DOHH2 (cell line): ENCODE measurements at regions not wholly inside any gene's neighbourhood (a gene's known extent, or its start where the extent isn't known, plus 50 kb on each side); places are given as distances from the start of the nearest gene placed in this dataset.

ENCODE experiments used
- H3F3A ChIP-seq: fragments of 200-600 bp; sonication (generic), shearing (Covaris generic); 2 replicates; pipeline ENCODE4 v1.6.0; 2016; ENCODE audit warnings: antibody characterized with exemption, mild to moderate bottlenecking; ENCODE audit not compliant: control insufficient read depth, insufficient read depth
- H3K27ac ChIP-seq: fragments of 200-600 bp; sonication (generic); 2 replicates; pipeline ENCODE4 v1.5.1; 2014; ENCODE audit warnings: low read depth, mild to moderate bottlenecking, low read length, moderate library complexity
- H3K27me3 ChIP-seq: fragments of 200-600 bp; sonication (generic); 2 replicates; pipeline ENCODE4 v1.6.1; 2014; ENCODE audit warnings: mild to moderate bottlenecking, low read length, mixed read lengths; ENCODE audit not compliant: control insufficient read depth
- H3K36me3 ChIP-seq: fragments of 200-600 bp; sonication (generic); 2 replicates; pipeline ENCODE4 v1.6.1; 2014; ENCODE audit warnings: mild to moderate bottlenecking, low read length, moderate library complexity, mixed read lengths; ENCODE audit not compliant: control insufficient read depth
- H3K4me1 ChIP-seq: fragments of 200-600 bp; sonication (generic); 2 replicates; pipeline ENCODE4 v1.6.1; 2014; ENCODE audit warnings: mild to moderate bottlenecking, low read length, mixed read lengths; ENCODE audit not compliant: control insufficient read depth
- H3K4me2 ChIP-seq: fragments of 200-600 bp; sonication (generic); 2 replicates; pipeline ENCODE4 v1.6.0; 2014; ENCODE audit warnings: mild to moderate bottlenecking, low read length, moderate library complexity
- H3K4me3 ChIP-seq: fragments of 200-600 bp; sonication (generic); 2 replicates; pipeline ENCODE4 v1.5.1; 2014; ENCODE audit warnings: mild to moderate bottlenecking, low read length, mixed read lengths
- H3K79me2 ChIP-seq: fragments of 200-600 bp; sonication (generic); 2 replicates; pipeline ENCODE4 v1.6.1; 2014; ENCODE audit warnings: mild to moderate bottlenecking, low read length, mixed read lengths; ENCODE audit not compliant: control insufficient read depth
- H3K9me2 ChIP-seq: fragments of 200-600 bp; sonication (generic); replicated peaks from 2 replicates; pipeline ENCODE4 v1.6.1; 2014; ENCODE audit warnings: mild to moderate bottlenecking, low read length, mixed read lengths; ENCODE audit not compliant: control insufficient read depth
- H3K9me3 ChIP-seq: fragments of 200-600 bp; sonication (generic); 2 replicates; pipeline ENCODE4 v1.6.1; 2014; ENCODE audit warnings: antibody characterized with exemption, low read length, mixed read lengths; ENCODE audit not compliant: control insufficient read depth, insufficient read depth
- H4K20me1 ChIP-seq: fragments of 200-600 bp; sonication (generic); 2 replicates; pipeline ENCODE4 v1.6.0; 2014; ENCODE audit warnings: low read depth, mild to moderate bottlenecking, antibody characterized with exemption, low read length, moderate library complexity; ENCODE audit not compliant: control insufficient read depth, insufficient read depth
- EZH2phosphoT487 ChIP-seq: fragments of 200-600 bp; sonication (generic); IDR thresholded peaks from 2 replicates; pipeline ENCODE4 v1.6.1; 2017; ENCODE audit warnings: borderline replicate concordance, mild to moderate bottlenecking, antibody characterized with exemption, low read length, moderate library complexity, mixed read lengths
- TF ChIP-seq, protein P1 (sequence below): fragments of 200-600 bp; sonication (generic); IDR thresholded peaks from one replicate; pipeline ENCODE4 v1.5.1; 2014; ENCODE audit warnings: antibody characterized with exemption, mild to moderate bottlenecking, low read depth, low read length; ENCODE audit not compliant: poor library complexity, severe bottlenecking

DNA sequence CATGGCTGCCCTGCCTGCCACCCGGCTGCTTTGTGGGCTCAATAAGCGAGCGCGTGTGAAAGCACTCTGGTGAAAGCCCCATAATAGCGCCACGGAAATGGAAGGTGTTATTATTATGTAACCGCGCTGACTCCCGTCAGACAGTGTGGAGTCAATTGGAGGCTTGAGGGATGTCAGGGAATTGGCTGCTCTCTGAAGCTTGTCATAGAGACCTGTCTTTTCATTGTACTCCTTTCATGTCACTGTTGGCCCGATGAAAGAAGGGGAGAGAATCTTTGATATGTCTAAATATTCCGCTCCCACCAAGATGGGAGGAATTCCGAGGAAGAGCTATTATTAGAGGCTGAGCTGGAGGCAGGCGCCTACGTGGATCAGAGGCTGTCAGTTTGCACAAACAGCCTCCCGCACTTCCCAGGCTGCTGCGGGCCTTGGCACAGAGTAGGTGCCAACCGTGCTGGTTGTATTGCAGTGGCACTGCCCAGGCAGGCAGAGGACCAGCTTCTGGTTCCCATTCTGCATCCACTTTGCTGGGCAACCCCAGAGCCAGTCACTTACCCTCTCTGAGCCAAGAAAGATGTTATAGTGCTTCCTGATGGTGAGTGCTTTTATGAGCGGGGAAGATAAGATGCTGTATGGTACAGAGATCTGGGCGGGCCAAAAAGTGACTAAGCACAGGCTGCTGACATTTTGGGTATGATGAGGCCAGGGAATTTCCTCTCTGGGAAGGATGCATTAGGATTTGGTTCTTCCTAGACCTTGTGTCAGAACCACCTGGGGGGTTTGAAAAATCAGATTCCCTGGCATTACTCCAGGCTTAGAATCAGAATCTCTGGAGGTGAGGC, 151.4 kb downstream of the RPS24 start:
- Histone ChIP-seq H3K4me3 (no peak overlapping the region), H3K79me2 (no peaks in the 10 kb centered on the region), H3K27ac (no peak overlapping the region), H3K4me2 (no peak overlapping the region), H4K20me1 (no peaks in the 10 kb centered on the region), H3F3A (no peaks in the 10 kb centered on the region), H3K36me3 (no peaks in the 10 kb centered on the region), H3K27me3 (no peaks in the 10 kb centered on the region), H3K9me3 (no peaks in the 10 kb centered on the region), H3K9me2 (no peaks in the 10 kb centered on the region), H3K4me1 (no peaks in the 10 kb centered on the region)
- no peak for TF ChIP-seq EZH2phosphoT487

DNA sequence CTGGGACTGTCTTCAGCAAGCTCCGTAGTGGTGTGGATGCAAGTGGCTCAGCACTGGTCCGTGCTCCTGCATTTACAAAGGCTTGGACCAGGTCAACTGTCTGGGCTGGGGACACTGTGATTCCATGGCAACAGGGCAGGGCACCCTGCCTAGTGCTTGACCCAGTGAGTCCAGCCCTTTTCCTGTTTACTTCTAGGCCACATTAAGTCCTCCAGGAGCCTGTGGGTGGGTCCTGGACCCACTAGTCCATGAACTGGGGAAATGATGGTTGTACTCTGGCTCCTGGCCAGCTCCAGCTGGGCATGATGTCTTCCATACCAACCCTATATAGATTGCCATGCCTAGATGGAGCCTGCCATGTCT, 152.0 kb downstream of the RPS24 start:
- Histone ChIP-seq H3K27me3 (no peaks in the 10 kb centered on the region), H3K9me2 (no peaks in the 10 kb centered on the region), H3F3A (no peaks in the 10 kb centered on the region), H3K36me3 (no peaks in the 10 kb centered on the region), H3K9me3 (no peaks in the 10 kb centered on the region), H3K4me3 (no peak overlapping the region), H3K4me1 (no peaks in the 10 kb centered on the region), H3K27ac (no peak overlapping the region), H4K20me1 (no peaks in the 10 kb centered on the region), H3K4me2 (no peak overlapping the region), H3K79me2 (no peaks in the 10 kb centered on the region)
- TF ChIP-seq, protein P1, sequence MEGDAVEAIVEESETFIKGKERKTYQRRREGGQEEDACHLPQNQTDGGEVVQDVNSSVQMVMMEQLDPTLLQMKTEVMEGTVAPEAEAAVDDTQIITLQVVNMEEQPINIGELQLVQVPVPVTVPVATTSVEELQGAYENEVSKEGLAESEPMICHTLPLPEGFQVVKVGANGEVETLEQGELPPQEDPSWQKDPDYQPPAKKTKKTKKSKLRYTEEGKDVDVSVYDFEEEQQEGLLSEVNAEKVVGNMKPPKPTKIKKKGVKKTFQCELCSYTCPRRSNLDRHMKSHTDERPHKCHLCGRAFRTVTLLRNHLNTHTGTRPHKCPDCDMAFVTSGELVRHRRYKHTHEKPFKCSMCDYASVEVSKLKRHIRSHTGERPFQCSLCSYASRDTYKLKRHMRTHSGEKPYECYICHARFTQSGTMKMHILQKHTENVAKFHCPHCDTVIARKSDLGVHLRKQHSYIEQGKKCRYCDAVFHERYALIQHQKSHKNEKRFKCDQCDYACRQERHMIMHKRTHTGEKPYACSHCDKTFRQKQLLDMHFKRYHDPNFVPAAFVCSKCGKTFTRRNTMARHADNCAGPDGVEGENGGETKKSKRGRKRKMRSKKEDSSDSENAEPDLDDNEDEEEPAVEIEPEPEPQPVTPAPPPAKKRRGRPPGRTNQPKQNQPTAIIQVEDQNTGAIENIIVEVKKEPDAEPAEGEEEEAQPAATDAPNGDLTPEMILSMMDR = no peak

DNA sequence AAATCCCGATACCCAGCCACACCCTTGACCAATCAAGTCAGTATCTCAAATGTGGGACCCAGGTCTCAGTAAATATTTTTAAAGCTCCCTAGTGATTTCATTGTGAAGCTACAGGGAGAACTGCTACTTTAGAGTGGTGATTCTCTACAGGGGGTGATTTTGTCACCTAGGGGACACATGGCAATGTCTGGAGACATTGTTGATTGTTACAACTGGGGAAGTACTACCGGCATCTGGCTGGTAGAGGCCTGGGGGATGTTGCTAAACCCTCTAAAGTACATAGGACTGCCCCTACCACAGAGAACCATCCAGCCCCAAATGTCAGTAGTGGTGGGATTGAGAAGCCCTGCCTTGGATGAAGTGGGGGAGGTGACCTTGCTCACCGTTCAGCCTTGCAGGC, 152.9 kb downstream of the RPS24 start:
- Histone ChIP-seq H3K79me2 (no peaks in the 10 kb centered on the region), H3K9me2 (no peaks in the 10 kb centered on the region), H3K36me3 (no peaks in the 10 kb centered on the region), H3F3A (no peaks in the 10 kb centered on the region), H3K27me3 (no peaks in the 10 kb centered on the region), H4K20me1 (no peaks in the 10 kb centered on the region), H3K9me3 (no peaks in the 10 kb centered on the region), H3K4me3 (no peak overlapping the region), H3K27ac (no peak overlapping the region), H3K4me1 (no peaks in the 10 kb centered on the region), H3K4me2 (no peak overlapping the region)
- no peak for TF ChIP-seq EZH2phosphoT487
- TF ChIP-seq, protein P1 = no peak

DNA sequence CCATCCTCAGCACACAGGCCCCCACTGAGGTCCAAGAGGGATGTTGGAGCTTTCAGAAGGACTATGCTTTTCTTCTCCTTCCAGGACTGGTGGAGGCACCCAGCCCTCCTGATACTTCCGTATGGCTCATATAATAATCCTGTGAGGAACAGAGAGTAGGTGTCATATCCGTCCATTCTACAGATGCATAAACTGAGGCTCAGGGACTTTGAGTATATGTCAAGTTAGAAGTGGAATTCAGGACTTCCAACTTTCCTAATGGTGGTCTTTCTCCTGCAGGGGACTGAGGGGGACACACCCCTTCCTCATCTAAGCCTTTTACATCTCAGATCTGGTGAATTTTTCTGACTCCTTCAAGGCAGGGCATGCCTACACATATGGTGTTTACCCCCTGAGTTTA, 153.7 kb downstream of the RPS24 start:
- Histone ChIP-seq H3K27me3 (no peaks in the 10 kb centered on the region), H3F3A (no peaks in the 10 kb centered on the region), H3K9me2 (no peaks in the 10 kb centered on the region), H3K79me2 (no peaks in the 10 kb centered on the region), H3K36me3 (no peaks in the 10 kb centered on the region), H3K27ac (no peak overlapping the region), H3K9me3 (no peaks in the 10 kb centered on the region), H4K20me1 (no peaks in the 10 kb centered on the region), H3K4me1 (no peaks in the 10 kb centered on the region), H3K4me2 (no peak overlapping the region), H3K4me3 (no peak overlapping the region)
- TF ChIP-seq, protein P1 = no peak
- TF ChIP-seq EZH2phosphoT487 = no peak
